Pulmonary artery endothelial cell (primary cell): ENCODE measurements at regions not wholly inside any gene's neighbourhood (a gene's known extent, or its start where the extent isn't known, plus 50 kb on each side); places are given as distances from the start of the nearest gene placed in this dataset.

Experiments
- DNase-seq: peaks from one replicate; pipeline ENCODE4 v3.0.0-alpha.2; 2011; ENCODE audit warnings: low read depth, low spot score

DNA sequence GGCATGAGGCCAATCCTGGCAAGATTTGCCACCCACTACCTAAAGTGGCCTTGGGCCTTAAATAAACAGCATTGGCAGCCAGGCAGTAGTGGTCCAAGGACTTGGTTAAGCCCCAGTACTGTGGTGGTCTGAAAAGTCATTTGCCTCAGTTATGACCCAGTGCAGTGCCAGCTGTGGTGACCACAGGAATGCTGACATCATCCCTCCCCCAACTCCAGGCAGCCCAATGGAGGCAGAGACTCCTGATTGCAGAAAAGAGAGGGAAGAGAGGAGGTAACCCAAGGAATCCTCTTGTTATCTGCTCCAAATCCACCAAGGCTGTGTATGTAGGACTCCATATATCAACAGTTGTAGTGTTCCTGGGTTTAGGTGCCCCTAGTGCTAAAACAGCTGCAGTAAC, 883.6 kb downstream of the SQOR start:
- DNase-seq: no peak

DNA sequence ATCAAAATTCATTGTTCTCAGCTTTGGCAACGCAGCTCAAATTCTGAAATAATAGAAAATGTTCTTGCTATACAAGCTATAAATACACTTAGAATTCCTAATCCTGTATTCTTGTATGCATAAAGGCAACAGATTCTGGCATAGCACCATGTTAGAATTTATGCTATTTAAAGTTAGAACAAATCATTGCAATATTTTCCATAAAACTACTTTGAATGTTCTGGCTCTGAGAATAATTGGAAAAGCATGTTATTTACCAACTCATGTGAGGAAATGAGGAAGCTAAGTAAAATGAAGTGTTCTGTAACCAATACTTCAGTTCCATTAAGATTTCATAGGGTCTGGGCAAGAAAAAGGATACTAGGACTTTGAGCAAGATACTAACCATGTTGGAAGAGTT, 888.9 kb downstream of the SQOR start:
- DNase-seq: no peak

DNA sequence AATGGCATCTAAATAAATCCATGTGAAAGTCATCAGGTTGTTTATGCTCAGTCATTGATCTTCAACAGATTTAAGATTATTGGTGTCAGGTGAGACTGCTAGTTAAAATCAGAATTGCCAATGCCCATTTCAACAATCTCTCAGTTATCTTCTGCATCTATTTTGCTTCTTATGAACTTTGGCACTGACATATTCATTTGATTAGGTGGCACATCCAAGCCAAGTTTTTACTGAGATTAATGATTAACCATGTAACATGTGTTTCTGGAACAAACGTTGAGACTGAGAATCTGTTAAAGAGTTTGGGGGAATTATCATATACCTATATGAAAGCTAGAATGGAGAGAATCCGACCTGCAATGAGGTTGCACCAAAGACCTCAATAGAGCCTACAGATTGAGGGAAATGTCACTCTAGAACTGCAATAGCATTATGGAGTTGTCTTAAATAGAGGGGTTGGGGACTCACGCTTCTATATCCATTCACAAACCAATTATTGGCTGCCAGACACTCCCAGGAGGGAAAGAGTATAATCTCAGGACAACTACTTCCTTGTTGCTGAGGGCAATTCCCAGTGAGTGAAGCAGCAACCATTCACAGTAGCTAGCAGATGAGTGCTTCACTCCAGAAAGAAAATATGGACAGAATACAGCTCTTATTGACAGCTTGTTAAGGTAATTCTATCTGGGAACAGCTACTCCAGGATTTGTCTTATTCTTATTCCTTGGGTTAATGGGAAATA, 891.3 kb downstream of the SQOR start:
- DNase-seq: no peak

DNA sequence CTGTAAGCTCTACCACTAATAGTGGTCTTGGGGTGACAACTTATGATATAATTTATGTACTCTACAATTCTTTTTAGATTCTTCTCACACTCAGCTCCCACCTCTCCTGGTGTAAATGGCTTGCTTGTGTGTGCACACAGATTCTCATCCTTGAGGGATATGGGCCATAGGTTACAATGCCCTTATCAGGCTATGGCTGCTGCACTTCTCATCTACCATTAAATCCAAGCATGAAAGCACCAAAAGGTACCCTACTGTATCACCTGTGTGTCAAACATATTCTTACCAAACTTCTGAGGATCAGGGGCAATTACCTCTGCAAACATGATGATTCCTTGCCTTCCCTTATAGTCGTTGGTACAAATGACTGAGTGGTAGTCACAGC, 891.9 kb downstream of the SQOR start:
- DNase-seq: no peak

DNA sequence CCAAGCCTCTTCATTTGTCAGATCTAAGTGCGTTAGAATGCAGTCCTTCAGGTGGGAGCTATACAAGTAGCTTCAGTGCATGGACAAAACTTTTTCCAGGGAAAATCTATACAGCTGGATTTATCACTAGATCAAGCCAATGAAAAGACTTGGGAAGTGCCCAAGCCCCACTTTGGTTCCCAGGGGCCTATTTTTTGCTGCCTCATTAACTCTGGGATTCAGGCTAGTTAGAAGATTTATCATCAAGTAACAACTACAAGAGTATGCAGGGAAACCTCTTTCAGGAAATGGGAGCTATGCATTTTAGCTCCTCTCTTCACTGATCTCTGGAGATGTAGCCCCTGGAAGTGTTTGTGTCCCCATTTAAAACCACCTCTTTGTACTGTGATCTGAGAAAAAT, 908.8 kb downstream of the SQOR start:
- DNase-seq: no peak

DNA sequence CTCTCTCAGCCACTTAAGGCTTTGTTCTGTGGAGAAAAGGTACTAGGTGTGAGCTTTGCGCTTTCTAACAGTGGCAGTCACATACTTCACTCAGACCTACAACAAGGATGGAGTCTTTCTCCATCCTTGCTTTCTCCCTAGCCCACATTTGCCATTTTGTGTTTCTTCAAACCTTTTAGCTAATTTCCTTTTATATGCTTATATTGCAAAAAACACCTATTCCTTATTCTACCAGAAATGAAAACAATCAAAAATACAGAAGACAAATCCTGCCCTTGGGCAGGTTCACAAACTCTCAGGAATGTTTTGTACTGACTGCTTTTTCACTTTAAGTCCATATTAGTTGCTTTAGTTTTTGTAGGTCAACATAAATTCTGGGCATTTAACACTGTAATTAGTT, 914.2 kb downstream of the SQOR start:
- no peak for DNase-seq

DNA sequence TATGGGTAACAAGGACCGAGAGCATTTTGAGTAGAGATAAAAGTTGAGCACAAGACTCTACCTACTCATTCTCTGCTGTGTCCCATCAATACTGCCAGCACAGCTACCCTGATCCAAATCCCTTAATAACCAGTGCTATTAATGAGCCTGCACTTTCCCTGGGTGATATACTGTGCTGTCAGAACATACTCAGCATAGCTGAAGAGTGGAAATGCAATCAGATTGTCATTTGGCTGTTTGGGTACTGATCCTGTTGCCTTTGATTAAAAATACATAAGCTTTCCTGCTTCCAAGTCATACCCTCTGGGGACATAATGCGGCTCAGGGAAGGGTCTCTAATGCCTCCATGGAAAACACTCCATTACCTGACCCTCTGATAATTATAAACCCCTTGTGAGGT, 917.5 kb downstream of the SQOR start:
- no peak for DNase-seq

DNA sequence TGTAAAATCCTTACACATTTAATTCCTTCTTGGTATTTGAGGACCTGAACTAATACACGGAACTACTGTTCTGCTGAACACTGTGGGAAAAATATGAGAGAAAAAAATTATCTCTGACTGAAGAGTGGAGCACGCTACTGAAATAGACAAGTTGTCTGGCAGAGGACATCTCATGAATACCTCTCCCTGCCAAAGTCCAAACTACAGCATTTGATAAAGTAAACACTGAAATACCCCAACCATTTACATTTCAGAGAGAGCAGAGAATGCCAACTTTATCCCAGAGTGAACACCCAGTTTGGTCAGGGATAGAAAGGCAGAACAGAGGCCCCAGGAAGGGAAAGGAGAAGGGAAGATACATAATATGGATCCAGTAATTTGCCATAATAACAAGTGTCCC, 920.7 kb downstream of the SQOR start:
- DNase-seq: no peak

DNA sequence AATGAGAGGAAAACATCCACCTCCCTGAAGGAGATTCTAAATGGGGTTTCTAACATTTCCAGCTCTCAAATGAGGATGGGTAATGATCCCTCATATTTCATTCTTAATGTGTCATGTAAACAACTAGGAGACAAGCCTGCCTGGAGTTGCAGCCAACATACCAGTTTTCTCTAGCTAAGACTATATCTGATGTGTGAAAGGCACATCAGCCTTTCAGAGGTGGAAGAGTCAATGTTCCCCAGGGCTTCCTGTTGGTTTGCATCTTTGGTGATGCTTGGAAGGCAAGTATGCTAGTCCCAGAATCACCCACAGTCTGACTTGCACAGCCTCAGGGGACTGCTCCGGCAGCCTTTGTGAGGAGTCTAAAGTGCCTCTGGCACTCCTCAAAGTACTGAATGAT, 921.2 kb downstream of the SQOR start:
- no peak for DNase-seq

DNA sequence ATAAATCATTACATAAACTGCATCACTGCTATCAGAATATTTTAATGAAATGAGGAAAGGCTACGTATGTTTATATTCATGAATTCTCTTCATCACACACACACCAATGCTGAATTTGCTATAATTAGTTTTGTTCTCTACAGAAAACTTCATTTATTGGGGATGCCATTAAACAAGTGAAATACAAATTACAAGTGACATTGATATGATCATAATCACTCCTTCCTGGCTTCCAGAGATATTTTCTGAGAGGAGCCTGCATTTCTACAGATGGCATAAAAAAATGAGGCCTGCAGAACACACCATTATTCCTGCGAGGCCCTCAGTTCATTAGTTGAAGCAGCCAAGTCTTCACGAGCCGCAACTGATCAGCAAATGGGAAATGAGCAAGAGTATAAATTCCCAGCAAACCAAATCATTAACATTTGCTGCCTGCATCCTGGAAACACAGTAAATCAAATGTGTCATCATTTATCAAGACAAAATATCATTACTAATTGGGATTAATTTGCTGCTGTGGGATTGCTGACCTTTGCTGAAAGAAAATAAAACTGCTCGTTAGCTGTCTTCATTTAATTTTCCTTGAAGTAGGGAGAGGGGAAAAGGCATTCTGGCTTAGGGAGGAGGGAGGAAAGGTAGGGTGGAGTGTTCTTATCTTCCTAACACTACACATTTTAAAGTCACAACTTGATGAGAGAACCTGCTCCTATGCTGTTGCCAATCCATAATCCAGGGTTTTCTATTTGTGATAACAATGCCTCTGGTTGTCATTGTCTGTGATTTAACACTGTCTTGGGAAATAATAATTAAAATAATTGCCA, 921.9 kb downstream of the SQOR start:
- DNase-seq: no peak

DNA sequence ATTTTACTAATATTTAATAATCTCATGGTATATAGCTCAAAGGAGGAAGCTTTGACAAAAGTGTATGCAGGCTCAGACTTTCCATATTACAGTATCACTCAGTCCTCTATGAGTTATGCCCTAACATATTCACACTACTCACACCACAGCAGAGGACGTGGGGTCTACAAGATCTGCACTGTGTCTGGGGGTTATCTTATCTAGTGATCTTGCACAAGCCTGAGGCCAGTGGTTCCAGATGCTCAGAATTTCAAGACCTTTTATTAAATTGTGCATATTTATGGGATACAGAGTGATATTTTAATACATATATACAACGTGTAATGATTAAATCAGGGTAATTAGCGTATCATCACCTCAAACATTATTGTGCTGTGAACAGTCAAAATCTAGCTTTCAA, 933.1 kb downstream of the SQOR start:
- DNase-seq: no peak

DNA sequence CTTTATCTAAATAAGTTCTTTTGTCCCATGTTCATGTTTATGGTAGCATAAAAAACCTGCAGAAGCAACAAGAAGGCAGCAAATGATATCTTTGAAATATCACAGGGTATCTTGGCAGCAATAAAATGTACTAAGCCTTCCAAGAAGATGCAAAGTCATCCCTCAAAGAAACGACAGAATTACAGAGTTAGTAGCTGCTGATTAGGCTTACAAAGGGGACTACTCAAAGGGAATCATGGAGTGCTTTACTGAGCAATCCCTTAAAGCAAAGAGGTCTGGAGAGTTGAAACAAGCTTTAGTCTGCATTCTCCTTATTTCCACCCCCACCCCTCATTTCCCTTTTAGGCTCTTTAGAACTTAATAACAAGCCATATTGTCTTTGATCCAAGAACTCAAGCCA, 935.0 kb downstream of the SQOR start:
- DNase-seq: no peak

DNA sequence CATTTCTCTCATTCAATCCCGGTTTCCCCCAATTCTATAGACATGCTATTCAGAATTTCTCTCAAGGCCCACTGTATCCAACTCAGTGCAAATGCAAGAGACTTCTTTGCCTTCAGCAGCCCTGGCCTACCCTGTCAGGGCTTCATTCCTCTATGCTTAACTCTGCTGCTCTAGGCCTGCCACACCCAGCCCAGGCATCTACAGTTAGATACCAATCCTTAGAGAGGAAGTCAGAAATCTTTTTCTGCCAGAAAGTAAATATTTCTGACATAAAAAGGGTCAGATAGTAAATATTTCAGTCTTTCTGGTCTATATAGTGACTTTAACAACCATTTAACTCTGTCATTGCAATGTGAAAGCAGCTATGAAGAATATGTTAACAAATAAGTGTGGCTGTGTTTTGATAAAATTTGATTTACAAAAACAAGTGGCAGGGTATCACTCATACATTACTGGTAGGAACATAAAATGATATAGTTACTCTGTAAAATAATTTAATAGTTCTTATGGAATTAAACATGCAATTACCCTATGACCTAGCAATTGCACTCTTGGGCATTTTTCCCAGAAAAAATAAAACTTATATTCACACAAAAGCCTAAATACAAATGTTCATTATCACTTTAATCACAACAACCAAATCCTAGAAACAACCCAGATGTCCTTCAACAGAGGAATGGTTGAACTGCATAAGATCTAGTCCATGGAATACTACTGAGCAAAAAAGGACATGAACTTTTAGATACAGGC, 942.0 kb downstream of the SQOR start:
- DNase-seq: no peak

DNA sequence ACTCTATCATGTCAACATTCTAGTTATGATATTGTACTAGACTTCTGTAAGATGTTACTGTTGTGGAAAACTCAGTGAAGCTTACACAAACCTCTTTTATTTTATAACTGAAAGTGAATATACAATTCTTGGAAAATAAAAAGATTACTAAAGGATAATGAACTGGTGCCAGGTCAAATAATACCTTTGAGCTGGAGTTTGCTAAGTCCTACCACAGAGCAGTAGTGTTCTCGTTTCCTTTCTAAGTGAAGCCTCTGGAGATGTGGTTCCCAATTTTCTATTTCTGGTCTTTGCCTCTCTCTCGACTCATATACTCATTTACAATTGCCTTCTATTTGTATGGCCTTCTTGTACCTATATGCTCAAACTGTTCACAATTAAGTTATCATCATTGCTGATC, 942.9 kb downstream of the SQOR start:
- no peak for DNase-seq

DNA sequence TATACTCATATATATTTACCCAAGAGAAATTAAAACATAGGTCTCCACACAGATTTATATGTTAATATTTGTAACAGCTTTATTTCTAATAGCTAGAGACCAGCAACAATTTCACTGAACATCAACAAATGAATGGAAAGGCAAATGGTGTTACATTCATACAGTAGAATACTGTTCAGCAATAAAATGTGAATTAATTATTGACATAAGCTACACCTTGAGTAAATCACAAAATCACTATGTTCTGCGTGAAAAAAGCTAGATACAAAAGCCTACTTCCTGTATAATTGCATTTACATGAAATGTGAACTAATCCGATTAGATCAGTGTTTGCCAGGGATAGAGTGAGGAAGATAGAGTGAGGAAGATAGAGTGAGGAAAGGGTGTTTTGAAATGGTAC, 945.7 kb downstream of the SQOR start:
- no peak for DNase-seq

DNA sequence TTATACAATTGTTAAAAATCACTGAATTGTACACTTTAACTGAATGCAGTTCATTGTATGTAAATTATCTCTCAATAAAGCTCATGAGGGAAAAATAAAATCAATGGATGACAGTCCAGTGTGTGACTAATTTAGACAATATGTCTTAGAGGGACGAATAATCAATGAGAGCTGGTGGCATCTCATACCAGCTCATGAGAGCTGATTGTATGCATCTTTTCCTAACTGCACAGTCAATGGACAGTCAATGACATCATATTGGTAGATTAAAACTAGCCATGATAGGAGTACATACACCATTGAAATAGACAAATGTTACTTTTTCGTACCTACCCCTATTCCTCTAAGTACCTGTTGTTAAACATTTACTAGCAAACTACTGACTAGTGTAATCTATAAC, 946.1 kb downstream of the SQOR start:
- DNase-seq: no peak

DNA sequence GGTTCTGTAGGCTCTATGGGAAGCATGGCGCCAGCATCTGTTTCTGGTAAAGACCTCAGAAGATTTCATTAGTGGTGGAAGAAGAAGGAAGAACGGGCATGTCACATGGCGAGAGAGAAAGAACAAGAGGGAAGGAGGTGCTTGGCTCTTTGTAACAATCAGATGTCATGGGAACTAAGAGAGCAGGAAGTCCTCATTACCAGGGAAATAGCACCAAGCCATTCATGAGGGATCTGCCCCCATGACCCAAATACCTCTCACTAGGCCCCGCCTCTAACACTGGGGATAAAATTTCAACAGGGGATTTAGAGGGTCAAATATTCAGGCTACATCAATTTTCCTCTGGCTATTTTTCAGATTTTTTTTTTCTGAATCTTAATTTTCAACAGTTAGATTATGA, 954.3 kb downstream of the SQOR start:
- no peak for DNase-seq

DNA sequence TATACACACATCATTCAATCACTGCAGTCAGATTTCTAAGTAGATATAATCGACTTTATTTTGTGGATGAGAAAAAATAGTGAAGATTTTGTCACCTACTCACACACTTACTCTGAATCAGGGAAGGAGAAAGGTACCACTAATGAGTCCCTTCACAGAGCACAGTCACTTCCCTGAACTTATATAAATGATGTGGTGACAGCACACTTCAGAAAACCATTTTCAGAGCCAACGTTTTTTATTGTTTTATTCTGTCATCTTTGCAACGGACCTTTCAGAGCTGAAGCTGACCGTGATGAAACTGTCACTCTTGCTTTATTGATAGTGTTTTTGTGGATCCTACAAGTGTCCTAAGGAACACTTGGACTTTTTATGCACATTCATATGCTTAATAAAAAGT, 956.6 kb downstream of the SQOR start:
- no peak for DNase-seq

DNA sequence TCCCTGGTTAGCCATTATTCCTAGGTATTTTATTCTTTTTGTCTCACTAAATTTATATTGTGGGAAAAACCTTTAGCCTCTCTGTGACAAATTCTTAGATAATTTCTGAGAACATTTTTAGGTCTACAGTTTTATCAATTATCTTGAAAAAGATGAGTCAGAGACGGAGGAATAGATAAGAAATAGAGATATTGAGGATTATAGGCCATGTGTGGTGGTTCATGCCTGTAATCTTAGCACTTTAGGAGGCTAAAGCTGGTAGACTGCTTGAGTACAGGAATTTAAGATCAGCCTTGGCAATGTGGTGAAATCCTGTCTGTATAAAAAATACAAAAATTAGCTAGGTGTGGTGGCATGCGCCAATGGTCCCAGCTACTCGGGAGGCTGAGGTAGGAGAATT, 960.2 kb downstream of the SQOR start:
- no peak for DNase-seq

DNA sequence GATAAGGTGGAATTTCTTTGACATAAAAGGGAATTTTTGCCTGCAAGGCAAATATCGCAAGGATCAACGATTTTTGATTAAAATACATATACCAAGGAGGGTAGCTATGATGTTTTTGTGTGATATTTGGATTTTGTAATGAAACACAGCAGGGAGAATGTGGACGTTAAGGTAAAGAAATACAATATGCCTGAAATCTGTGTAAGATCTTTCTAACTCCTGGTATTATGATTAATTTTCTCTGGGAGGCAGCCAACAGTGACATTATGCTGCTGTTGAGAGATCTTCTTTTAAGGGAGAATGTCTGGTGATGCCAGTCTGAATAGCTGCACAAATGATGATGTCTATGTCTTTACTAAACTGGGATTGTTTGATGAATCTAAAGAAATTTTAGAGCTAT, 972.2 kb downstream of the SQOR start:
- no peak for DNase-seq

DNA sequence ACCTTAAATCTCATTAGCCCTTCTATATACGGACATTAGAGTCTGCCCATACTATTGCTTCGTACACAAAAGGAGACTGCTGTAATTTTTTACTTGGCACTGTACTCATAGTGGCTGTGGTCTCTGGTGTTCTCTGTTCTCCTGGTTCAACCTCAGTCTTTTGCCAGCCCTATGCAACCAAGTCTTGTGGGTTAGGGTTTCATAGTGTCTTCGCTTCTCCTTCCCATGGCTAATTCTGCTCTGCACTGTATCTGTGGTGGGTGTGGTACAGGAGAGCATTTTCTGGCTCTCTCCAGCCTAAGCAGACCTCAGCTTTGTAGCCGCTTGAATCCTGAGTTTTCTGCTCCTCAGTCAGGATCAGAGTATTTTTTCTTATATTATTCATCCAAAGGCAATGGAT, 981.2 kb downstream of the SQOR start:
- no peak for DNase-seq

DNA sequence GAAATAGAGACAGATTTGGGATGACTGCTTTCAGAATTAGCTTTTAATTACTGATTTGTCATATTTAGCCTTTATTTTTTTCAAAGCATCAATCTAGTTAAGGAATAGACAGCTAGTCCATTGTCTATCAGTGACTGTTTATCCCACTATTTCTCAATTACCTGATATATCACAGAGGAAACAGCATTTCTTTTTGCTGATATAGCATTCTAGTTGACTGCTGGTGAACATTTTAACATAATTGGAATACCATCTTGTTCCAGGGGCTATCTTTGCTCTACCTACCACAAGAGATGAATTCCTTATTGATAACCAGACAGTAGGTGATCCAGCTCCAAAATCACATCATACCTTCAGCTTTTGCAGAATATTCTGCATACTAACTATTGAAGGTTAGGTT, 982.7 kb downstream of the SQOR start:
- DNase-seq: no peak

DNA sequence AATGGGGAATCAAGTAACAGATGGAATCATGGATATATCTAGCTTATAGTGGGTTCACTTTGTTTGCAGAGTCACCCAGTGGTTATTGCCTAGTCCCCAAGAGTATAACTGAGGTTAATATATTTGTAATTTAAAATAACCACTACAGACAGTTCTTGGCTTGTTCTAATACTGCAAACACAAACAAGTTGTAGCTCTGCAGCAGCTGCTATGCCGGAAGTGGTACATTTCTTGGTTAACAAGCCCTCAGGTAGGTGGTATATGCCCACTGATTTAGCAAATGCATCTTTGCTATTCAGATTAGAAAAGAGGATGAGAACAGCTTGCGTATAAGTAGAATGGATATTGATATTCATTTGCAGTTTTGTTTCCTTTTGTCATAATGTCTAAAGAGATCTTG, 984.2 kb downstream of the SQOR start:
- no peak for DNase-seq
